ENCODE measurements at regions not wholly inside any gene's neighbourhood (a gene's known extent, or its start where the extent isn't known, plus 50 kb on each side); places are given as distances from the start of the nearest gene placed in this dataset.

GRCh38 chr6:56833127-56833791 lies 121.6 kb upstream of the BEND6 start:
- TF ChIP-seq, protein P1, sequence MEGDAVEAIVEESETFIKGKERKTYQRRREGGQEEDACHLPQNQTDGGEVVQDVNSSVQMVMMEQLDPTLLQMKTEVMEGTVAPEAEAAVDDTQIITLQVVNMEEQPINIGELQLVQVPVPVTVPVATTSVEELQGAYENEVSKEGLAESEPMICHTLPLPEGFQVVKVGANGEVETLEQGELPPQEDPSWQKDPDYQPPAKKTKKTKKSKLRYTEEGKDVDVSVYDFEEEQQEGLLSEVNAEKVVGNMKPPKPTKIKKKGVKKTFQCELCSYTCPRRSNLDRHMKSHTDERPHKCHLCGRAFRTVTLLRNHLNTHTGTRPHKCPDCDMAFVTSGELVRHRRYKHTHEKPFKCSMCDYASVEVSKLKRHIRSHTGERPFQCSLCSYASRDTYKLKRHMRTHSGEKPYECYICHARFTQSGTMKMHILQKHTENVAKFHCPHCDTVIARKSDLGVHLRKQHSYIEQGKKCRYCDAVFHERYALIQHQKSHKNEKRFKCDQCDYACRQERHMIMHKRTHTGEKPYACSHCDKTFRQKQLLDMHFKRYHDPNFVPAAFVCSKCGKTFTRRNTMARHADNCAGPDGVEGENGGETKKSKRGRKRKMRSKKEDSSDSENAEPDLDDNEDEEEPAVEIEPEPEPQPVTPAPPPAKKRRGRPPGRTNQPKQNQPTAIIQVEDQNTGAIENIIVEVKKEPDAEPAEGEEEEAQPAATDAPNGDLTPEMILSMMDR (IDR thresholded peaks at IDR 0.05; ENCODE audit: low read depth, low read length, poor library complexity, severe bottlenecking) = no peak
- TF ChIP-seq EZH2phosphoT487 (IDR thresholded peaks at IDR 0.05; ENCODE audit: borderline replicate concordance, low read length) = no peak

Data from DOHH2 (cell line).